HG02642 (cell line): ENCODE measurements at regions not wholly inside any gene's neighbourhood (a gene's known extent, or its start where the extent isn't known, plus 50 kb on each side); places are given as distances from the start of the nearest gene placed in this dataset.

ENCODE experiments used
- ATAC-seq: cut with Tn5 transposase; IDR thresholded peaks from one replicate; pipeline ENCODE4 v1.9.1; 2021; ENCODE audit warnings: mild to moderate bottlenecking; ENCODE audit not compliant: unreplicated experiment, poor library complexity

GRCh38 chr16:64829678-64830077, 292.2 kb downstream of the CDH11 start:
- ATAC-seq: no peak

DNA sequence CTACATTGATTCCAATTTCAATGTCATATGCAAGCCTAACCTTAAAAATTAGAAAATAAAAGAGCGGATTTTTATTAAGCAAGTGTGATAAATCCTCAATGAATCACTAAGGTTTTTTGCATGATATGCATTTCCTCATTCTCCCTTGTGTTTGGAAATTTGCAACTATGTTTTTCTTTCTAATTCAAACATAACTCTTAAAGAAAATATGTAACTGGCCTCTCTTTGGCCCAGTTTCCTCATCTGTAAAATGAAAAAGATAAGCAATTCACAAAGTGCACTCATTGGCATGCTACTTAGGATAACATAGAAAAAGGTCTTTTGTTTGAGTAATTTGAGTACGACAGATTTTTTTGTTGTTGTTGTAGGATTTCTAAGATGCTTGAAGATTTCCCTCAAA, 295.5 kb downstream of the CDH11 start:
- ATAC-seq: no peak

DNA sequence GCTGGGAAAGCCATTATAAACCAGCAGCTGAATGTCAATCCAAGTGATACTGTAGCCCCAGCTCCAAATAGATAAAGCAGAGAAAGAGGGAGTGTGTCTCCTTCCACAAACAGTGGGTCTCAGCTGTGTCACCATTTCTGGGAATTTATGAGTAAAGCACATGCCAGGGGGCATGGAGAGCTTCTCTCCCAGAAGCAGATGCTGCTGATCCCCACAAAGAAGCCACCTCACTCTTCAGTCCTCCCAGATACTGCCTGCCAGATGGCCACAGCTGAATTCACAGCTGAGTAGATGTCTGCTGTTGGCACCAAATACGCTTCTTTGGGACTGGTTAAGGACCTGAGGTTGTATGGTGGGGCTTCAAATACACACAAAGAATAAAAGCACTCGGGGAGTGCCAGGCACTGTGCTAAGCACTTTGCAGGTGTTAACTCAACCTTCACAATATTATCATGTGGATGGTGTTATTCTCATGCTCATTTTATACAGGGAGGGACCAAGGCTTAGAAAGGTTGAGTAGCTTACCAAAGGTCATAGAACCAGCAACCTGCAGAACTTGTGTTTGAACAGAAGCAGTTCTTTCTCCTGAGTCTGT, 298.3 kb downstream of the CDH11 start:
- ATAC-seq: no peak

- no peak for ATAC-seq
Observed at GRCh38 chr16:64809876-64810629, 311.8 kb downstream of the CDH11 start.

- no peak for ATAC-seq
Observed at GRCh38 chr16:64808474-64808873, 313.4 kb downstream of the CDH11 start.

DNA sequence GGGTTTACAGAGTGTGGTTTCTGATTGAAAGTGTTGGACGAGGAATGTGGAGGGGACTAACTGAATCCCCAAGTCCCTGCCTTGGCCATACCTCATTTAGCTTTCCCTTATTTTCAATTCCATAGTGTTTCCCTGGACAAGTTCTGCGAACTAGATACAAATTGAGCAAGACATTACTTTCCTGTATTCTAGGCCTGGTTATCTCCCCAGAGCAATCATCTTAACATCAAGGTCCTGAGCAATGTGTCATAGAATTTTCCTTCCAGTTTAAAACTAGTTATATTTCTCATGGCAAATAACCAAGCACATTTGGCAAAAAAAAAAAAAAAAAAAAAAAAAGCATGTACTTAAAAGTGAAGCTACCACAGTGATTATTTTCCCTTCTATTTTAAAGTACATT, 330.1 kb downstream of the CDH11 start:
- no peak for ATAC-seq

- ATAC-seq: no peak
Observed at GRCh38 chr16:64784635-64785034, 337.2 kb downstream of the CDH11 start.

DNA sequence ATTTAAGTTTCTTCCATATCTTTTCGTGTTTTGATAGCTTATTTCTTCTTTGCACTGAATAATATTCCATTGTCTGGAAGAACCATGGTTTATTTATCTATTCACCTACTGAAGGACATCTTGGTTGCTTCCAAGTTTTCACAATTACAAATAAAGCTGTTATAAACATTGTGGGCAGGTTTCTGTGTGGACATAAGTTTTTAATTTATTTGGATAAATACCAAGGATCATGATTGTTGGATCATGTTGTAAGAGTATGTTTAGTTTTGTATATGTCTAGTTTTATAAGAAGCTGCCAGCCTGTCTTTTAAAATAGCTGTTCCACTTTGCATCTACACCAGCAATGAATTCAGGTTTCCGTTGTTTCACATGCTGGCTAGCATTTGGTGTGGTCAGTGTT, 339.4 kb downstream of the CDH11 start:
- no peak for ATAC-seq

DNA sequence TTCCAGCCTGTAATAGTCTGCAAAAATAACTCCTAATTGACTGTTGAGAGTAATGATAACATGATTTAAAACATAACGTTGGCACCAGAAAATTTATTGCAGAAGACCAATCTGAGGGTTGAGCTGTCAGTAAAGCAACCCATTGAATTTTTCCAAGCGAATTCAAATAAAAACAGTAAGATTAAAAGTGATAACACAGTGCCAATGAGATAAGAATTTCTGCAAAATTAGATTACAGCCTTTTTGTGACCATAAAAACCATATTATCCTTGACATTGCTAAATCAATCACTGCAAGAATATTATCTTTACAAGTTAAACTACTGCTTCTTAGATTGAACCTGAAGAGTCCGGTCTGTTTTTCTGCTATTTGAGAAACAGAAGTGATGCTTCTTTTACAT, 341.4 kb downstream of the CDH11 start:
- ATAC-seq: no peak

DNA sequence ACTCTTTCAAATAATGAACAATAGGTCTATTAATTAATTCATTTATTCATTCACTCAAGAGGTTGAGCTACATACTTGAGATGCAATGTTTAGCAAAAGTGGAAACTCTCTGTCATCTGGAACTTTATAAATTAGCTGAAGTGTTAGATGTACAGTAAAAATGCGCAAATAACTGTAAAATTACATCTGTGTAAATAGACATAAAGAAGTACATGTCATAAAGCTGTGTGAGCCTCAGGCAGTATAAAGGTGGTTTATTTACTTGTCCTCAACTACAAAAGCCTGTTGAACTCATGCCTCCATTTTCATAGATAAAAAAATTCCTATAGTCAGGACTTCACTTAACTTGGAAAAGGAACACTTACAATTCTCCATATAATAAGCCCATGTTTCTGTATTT, 343.1 kb downstream of the CDH11 start:
- ATAC-seq: no peak

DNA sequence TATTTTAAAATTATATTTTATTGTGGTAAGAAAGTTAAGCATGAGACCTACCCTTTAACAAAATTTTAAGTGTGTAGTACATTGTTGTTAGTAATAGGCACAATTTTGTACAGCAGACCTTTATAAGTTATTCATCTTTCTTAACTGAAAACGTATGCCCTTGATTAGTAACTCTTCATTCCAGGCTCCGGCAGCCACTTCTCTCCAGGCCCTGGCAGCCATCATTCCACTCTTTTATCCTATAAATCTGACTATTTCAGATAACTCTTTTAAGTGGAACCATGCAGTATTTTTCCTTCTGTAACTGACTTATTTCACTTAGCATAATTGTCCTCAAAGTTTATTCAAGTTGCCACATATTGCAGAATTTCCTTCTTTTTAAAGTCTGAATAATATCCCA, 348.2 kb downstream of the CDH11 start:
- ATAC-seq: no peak

DNA sequence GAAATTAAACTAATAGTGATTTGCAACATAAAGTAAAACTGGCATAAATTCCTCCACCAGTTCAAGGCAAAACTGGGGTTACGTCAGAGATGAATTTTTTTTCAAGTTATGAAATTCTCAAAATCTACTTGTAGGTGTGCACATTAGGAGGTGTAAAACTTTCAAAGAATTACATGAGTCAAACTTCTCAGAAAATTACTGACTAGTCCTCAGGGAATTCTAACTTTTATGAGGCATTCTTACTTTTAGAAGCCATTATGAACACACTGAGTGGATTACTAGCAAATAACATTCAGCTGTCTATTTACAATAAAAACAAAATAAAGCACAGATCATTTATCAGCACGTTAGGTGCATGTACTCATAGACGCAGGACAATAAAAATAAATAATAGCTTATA, 348.7 kb downstream of the CDH11 start:
- no peak for ATAC-seq

- ATAC-seq: no peak
Observed at GRCh38 chr16:64771273-64771672, 350.6 kb downstream of the CDH11 start.

DNA sequence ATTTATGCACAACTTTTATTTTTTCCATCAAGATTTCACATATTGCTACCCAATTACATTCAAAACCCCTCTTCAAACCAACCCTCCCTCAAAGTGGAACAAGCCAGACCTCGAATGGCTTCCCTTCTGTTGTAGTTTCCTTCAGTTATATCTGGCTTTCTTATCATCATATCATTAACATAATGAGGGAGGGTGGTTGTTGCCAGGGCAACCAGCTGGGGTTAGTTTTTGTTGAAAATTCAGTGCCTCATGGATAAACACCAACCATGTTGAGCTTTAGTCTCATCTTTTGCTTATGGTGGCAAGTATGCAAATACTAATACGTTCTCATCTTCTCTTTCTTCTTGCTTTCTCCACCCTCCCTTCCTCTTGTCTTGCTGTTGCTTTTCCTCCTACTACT, 359.7 kb downstream of the CDH11 start:
- no peak for ATAC-seq

DNA sequence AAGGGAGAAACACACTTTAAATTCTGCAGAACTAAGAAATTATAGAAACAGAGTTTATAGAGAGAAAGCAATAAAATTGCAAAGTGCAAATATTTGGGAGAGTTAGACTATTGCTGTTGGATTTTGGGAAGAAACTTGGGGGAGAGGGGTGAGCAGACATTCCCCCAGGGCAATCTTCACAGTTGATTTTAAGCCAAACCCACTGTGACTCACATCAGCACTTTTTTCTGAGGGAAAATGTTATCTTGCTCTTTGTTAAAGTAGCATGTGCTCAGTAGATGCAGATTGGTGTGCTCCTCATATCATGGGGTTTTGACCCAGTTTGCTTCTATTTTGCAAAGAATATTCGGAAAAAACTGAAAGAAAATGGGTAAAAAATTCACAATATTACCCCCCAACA, 367.6 kb downstream of the CDH11 start:
- no peak for ATAC-seq

- ATAC-seq: no peak
Observed at GRCh38 chr16:64751906-64752305, 370.0 kb downstream of the CDH11 start.

- ATAC-seq: no peak
Observed at GRCh38 chr16:64749346-64749745, 372.5 kb downstream of the CDH11 start.

GRCh38 chr16:64745258-64745930, 376.5 kb downstream of the CDH11 start:
- ATAC-seq: no peak

GRCh38 chr16:64742455-64743223, 379.2 kb downstream of the CDH11 start:
- ATAC-seq: no peak

GRCh38 chr16:64740261-64740660, 381.6 kb downstream of the CDH11 start:
- ATAC-seq: no peak
